ENCODE measurements at regions not wholly inside any gene's neighbourhood (a gene's known extent, or its start where the extent isn't known, plus 50 kb on each side); places are given as distances from the start of the nearest gene placed in this dataset.

DNA sequence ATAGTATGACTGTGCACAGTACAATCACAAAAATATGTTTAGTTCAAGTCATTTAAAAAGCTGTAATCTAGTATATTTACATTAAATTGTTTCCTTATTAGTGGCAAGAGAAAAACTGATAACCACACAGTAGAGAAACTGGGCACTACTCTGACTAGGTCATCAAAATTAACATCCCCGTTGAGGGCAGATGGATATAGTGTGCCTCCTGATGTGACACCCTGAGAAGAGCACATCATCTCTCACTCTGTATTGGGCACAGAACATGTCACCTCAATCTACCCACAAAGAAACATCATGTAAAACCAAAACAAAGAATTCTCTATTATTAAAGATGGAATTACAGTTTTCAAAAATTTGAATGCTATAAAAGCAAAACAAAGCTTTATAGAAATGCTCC, 221.9 kb upstream of the NANOGP8 start:
- no peak for DNase-seq
- intact Hi-C loops (cut with DNase I; ENCODE audit: low total_unique reads) = no loop called here
- no peak overlapping the region for H3K4me3 ChIP-seq
- no peaks in the 10 kb centered on the region for H3K27me3 ChIP-seq
- peaks cover 0 to 48% (median 25%) of the 10 kb centered on the region in 4 donors for H3K4me1 ChIP-seq
- peak overlapping the region in 3 of 5 donors; percentile 21 to 58 (median 55) for H3K27ac ChIP-seq
- H3K36me3 ChIP-seq = no peaks in the 10 kb centered on the region
- 23 to 32% (median 28%) methylated on average over 1 of the region's 1 CpG for WGBS, 5 donors
- no peaks in the 10 kb centered on the region for H3K9me3 ChIP-seq
- TF ChIP-seq POLR2AphosphoS5 (IDR thresholded peaks at IDR 0.05) (no peak), EP300 (IDR thresholded peaks at IDR 0.05) (no peak), POLR2A (IDR thresholded peaks at IDR 0.05) (no peak)
- TF ChIP-seq, protein P1, sequence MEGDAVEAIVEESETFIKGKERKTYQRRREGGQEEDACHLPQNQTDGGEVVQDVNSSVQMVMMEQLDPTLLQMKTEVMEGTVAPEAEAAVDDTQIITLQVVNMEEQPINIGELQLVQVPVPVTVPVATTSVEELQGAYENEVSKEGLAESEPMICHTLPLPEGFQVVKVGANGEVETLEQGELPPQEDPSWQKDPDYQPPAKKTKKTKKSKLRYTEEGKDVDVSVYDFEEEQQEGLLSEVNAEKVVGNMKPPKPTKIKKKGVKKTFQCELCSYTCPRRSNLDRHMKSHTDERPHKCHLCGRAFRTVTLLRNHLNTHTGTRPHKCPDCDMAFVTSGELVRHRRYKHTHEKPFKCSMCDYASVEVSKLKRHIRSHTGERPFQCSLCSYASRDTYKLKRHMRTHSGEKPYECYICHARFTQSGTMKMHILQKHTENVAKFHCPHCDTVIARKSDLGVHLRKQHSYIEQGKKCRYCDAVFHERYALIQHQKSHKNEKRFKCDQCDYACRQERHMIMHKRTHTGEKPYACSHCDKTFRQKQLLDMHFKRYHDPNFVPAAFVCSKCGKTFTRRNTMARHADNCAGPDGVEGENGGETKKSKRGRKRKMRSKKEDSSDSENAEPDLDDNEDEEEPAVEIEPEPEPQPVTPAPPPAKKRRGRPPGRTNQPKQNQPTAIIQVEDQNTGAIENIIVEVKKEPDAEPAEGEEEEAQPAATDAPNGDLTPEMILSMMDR (IDR thresholded peaks at IDR 0.05) = no peak

DNA sequence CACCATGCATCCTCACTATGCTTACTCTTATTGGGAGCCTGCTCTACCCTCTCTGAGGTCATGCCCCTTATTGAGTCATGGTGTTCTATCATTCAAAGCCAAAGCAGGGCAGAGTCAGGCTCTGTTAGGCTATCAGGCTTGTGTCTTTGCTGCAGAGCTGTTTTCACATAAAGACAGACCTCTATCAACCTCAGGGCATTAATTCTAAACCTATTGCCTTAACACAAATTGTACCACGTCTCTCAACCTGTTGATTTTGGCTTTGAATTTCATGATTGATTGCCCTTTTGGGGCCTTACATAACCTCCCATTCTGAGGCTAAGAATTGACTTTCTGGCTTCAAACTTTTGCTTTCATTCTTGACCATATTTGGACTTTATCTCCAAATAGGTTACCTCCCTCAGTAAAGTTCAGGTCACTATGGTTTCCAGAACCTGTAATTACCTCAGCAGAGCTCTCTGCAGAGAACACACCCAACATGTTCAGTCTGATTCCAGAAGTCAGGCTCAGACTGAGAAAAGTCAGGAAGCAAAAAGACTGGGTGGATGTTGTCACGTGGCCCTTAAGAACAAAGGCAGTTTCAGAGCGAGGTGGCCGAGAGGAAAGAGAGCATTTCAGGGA, 221.4 kb upstream of the NANOGP8 start:
- 22 to 35% (median 26%) methylated on average over 4 of the region's 4 CpGs for WGBS, 5 donors
- DNase-seq = peak in 1 of 2 donors; percentile 81
- Histone ChIP-seq H3K4me3 (no peak overlapping the region), H3K27me3 (no peaks in the 10 kb centered on the region), H3K36me3 (no peaks in the 10 kb centered on the region), H3K9me3 (no peaks in the 10 kb centered on the region), H3K27ac (peak overlapping the region in 4 of 5 donors; percentile 21 to 58 (median 54)), H3K4me1 (peaks cover 0 to 46% (median 25%) of the 10 kb centered on the region in 4 donors)
- no peak for TF ChIP-seq POLR2A (IDR thresholded peaks at IDR 0.05)
- TF ChIP-seq POLR2AphosphoS5 (IDR thresholded peaks at IDR 0.05) = peak in 1 of 3 donors; percentile 13
- intact Hi-C loops (cut with DNase I; ENCODE audit: low total_unique reads) = no loop called here

GRCh38 chr15:35305946-35306345, 220.9 kb upstream of the NANOGP8 start:
- Histone ChIP-seq H3K9me3 (no peaks in the 10 kb centered on the region), H3K4me3 (no peak overlapping the region), H3K27ac (peak overlapping the region in 2 of 5 donors; percentile 55 to 58), H3K27me3 (no peaks in the 10 kb centered on the region), H3K36me3 (no peaks in the 10 kb centered on the region), H3K4me1 (peaks cover 0 to 46% (median 25%) of the 10 kb centered on the region in 4 donors)
- intact Hi-C loops (cut with DNase I; ENCODE audit: low total_unique reads) = no loop called here
- TF ChIP-seq POLR2AphosphoS5 (IDR thresholded peaks at IDR 0.05) = no peak
- DNase-seq = peak in 1 of 2 donors; percentile 74

DNA sequence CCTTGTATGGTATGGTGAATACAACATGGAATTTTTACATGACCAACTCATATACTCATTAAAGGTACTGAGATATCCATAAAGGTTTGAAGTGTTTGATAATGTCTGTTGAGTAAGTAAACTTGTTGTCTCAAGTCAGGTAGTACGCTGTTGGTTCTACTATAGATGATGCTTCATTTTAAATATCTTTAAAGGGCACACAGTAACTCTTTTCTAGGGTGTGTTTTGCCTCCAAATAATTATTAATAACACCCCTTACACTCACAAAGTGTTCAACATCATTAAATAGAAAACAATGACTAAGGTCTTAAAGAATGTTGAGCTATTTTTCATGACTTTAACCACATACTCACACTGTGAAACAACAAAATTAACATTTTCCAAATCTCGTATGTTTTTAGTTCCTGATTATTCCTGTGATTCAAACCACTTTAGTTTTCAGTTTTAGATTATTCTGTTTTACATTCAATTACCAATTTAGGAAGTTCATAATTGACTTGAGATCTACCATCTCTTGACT, 220.0 kb upstream of the NANOGP8 start:
- intact Hi-C loops (cut with DNase I; ENCODE audit: low total_unique reads) = no loop called here
- no peak for TF ChIP-seq POLR2AphosphoS5 (IDR thresholded peaks at IDR 0.05)
- no peak for TF ChIP-seq POLR2A (IDR thresholded peaks at IDR 0.05)
- TF ChIP-seq, protein P1 (IDR thresholded peaks at IDR 0.05) = no peak
- no peak for TF ChIP-seq EP300 (IDR thresholded peaks at IDR 0.05)

GRCh38 chr15:35304389-35304788, 219.3 kb upstream of the NANOGP8 start:
- Histone ChIP-seq H3K27me3 (no peaks in the 10 kb centered on the region), H3K4me3 (no peak overlapping the region), H3K36me3 (no peaks in the 10 kb centered on the region), H3K4me1 (peaks cover 0 to 40% (median 24%) of the 10 kb centered on the region in 4 donors), H3K9me3 (no peaks in the 10 kb centered on the region), H3K27ac (no peak overlapping the region)
- WGBS, 5 donors = 50 to 85% (median 76%) methylated on average over 2 of the region's 2 CpGs
- intact Hi-C loops (cut with DNase I; ENCODE audit: low total_unique reads) = no loop called here
- TF ChIP-seq POLR2A (IDR thresholded peaks at IDR 0.05) (no peak), EP300 (IDR thresholded peaks at IDR 0.05) (no peak), POLR2AphosphoS5 (IDR thresholded peaks at IDR 0.05) (no peak)
- TF ChIP-seq, protein P1 (IDR thresholded peaks at IDR 0.05) = no peak
- no peak for DNase-seq

More for the DNA sequence above, 220.0 kb upstream of the NANOGP8 start:
- H3K4me3 ChIP-seq = no peak overlapping the region
- H3K27me3 ChIP-seq = no peaks in the 10 kb centered on the region
- WGBS, 5 donors = 75 to 82% (median 79%) methylated on average over 2 of the region's 2 CpGs
- peaks cover 0 to 46% (median 25%) of the 10 kb centered on the region in 4 donors for H3K4me1 ChIP-seq
- DNase-seq = no peak
- no peak overlapping the region for H3K27ac ChIP-seq
- H3K9me3 ChIP-seq = no peaks in the 10 kb centered on the region
- no peaks in the 10 kb centered on the region for H3K36me3 ChIP-seq
